ENCODE measurements at regions not wholly inside any gene's neighbourhood (a gene's known extent, or its start where the extent isn't known, plus 50 kb on each side); places are given as distances from the start of the nearest gene placed in this dataset.

DNA sequence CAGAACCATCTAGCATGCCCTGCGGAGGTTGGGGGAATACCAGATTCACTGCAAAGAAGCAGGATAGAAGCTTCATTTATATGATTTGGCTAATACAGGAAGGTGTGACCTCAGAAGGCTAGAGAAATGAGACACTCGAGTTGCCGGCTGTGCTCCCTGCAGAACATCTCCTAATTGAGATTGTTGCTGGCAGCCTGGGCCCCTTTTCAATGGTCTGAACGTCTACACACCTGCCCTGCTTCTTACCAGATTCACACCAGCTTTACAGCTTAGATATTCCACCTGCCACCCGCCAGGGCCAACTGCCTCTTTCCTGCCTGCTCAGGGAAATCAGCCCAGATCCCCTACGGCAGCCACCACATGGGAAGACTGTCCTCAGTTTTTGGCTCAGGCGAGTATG is 475.3 kb upstream of the AUTS2 start:
- Histone ChIP-seq H3K4me2 (ENCODE audit: low read length, poor library complexity, severe bottlenecking) (no peak overlapping the region), H2BK5ac (ENCODE audit: low read depth, low read length, poor library complexity, severe bottlenecking) (no peak overlapping the region), H3K4me3 (ENCODE audit: insufficient read depth in 1 of 2, low read depth in 1 of 2, low read length in 2 of 2) (no peak overlapping the region), H3K9me3 (ENCODE audit: control insufficient read depth, low read length) (peaks cover 3% of the 10 kb centered on the region), H2AFZ (ENCODE audit: low read depth, low read length) (no peak overlapping the region), H3K79me1 (replicated peaks; ENCODE audit: low read length, poor library complexity, severe bottlenecking) (no peaks in the 10 kb centered on the region), H3K9ac (ENCODE audit: low read length) (no peak overlapping the region), H3K14ac (ENCODE audit: low read length in 2 of 2) (no peak overlapping the region), H3K27ac (ENCODE audit: low read length, poor library complexity, severe bottlenecking) (no peak overlapping the region), H4K8ac (ENCODE audit: low read length) (no peak overlapping the region), H3K36me3 (ENCODE audit: control insufficient read depth in 1 of 2, insufficient read depth in 2 of 2, low read depth in 1 of 2, low read length in 2 of 2) (no peaks in the 10 kb centered on the region), H3K18ac (ENCODE audit: low read depth in 1 of 2, low read length in 2 of 2) (no peak overlapping the region), H4K91ac (ENCODE audit: low read length) (no peak overlapping the region), H2AK5ac (ENCODE audit: low read length, severe bottlenecking) (no peak overlapping the region), H3K23ac (ENCODE audit: low read length in 2 of 2) (no peak overlapping the region), H3K4me1 (ENCODE audit: control insufficient read depth, insufficient read depth, low read depth, low read length) (no peaks in the 10 kb centered on the region), H2BK120ac (ENCODE audit: low read depth, low read length) (no peak overlapping the region), H2BK12ac (ENCODE audit: low read length in 2 of 2) (no peak overlapping the region), H2BK15ac (ENCODE audit: low read depth, poor library complexity, severe bottlenecking) (no peak overlapping the region), H3K27me3 (ENCODE audit: control insufficient read depth in 1 of 2, insufficient read depth in 1 of 2, low read length in 2 of 2) (no peaks in the 10 kb centered on the region), H3K4ac (ENCODE audit: low read depth in 1 of 2, low read length in 2 of 2) (no peak overlapping the region)
- 79% methylated on average over 7 of the region's 7 CpGs for WGBS
- no peak for DNase-seq

DNA sequence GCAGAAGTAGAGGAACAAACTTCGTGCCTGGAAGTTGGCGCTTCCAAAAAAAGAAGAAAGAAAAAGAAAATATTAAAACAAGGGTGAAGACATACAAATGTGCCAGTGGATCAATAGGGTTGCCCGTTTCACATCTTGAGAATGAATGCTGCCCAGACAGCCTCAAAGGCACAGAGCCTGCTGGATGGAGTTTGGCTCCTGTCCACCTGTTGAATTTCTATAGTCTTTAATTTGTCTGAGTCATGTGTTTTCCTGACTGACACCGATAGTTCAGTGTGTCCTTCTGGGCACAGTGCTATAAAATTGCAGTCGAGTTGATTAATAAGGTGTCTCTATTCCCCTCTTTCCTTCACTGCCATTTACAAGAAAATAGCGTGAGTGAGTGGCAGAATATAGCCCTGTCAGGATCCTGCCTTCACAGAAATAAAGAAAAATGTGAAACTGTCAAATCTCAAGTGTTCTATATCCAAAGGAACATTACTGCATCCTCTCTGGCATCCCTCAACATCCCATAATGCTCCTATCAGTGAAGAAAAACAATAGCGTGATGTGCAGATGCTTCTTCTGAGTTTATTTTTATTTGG is 471.3 kb upstream of the AUTS2 start:
- H4K8ac ChIP-seq (ENCODE audit: low read length): no peak overlapping the region
- no peaks in the 10 kb centered on the region for H3K27me3 ChIP-seq (ENCODE audit: control insufficient read depth in 1 of 2, insufficient read depth in 1 of 2, low read length in 2 of 2)
- H2BK120ac ChIP-seq (ENCODE audit: low read depth, low read length): no peak overlapping the region
- H3K18ac ChIP-seq (ENCODE audit: low read depth in 1 of 2, low read length in 2 of 2): no peak overlapping the region
- no peak overlapping the region for H2AK5ac ChIP-seq (ENCODE audit: low read length, severe bottlenecking)
- no peak overlapping the region for H2BK12ac ChIP-seq (ENCODE audit: low read length in 2 of 2)
- no peak overlapping the region for H3K4ac ChIP-seq (ENCODE audit: low read depth in 1 of 2, low read length in 2 of 2)
- no peak overlapping the region for H3K27ac ChIP-seq (ENCODE audit: low read length, poor library complexity, severe bottlenecking)
- H2BK15ac ChIP-seq (ENCODE audit: low read depth, poor library complexity, severe bottlenecking): no peak overlapping the region
- H3K14ac ChIP-seq (ENCODE audit: low read length in 2 of 2): no peak overlapping the region
- no peak overlapping the region for H2BK5ac ChIP-seq (ENCODE audit: low read depth, low read length, poor library complexity, severe bottlenecking)
- peaks cover 8% of the 10 kb centered on the region for H3K9me3 ChIP-seq (ENCODE audit: control insufficient read depth, low read length)
- H3K79me1 ChIP-seq (replicated peaks; ENCODE audit: low read length, poor library complexity, severe bottlenecking): no peaks in the 10 kb centered on the region
- no peak overlapping the region for H3K9ac ChIP-seq (ENCODE audit: low read length)
- H2AFZ ChIP-seq (ENCODE audit: low read depth, low read length): no peak overlapping the region
- H3K4me2 ChIP-seq (ENCODE audit: low read length, poor library complexity, severe bottlenecking): no peak overlapping the region
- 84% methylated on average over 7 of the region's 7 CpGs for WGBS
- no peaks in the 10 kb centered on the region for H3K4me1 ChIP-seq (ENCODE audit: control insufficient read depth, insufficient read depth, low read depth, low read length)
- no peak overlapping the region for H3K4me3 ChIP-seq (ENCODE audit: insufficient read depth in 1 of 2, low read depth in 1 of 2, low read length in 2 of 2)
- DNase-seq: no peak
- no peak overlapping the region for H4K91ac ChIP-seq (ENCODE audit: low read length)
- no peak overlapping the region for H3K23ac ChIP-seq (ENCODE audit: low read length in 2 of 2)
- H3K36me3 ChIP-seq (ENCODE audit: control insufficient read depth in 1 of 2, insufficient read depth in 2 of 2, low read depth in 1 of 2, low read length in 2 of 2): no peaks in the 10 kb centered on the region

GRCh38 chr7:69129524-69129923 is 468.8 kb upstream of the AUTS2 start:
- no peak overlapping the region for H2AK5ac ChIP-seq (ENCODE audit: low read length, severe bottlenecking)
- DNase-seq: no peak
- no peak overlapping the region for H3K27ac ChIP-seq (ENCODE audit: low read length, poor library complexity, severe bottlenecking)
- no peak overlapping the region for H3K4ac ChIP-seq (ENCODE audit: low read depth in 1 of 2, low read length in 2 of 2)
- peaks cover 0 to 6% of the 10 kb centered on the region in 2 experiments for H3K27me3 ChIP-seq (ENCODE audit: control insufficient read depth in 1 of 2, insufficient read depth in 1 of 2, low read length in 2 of 2)
- no peak overlapping the region for H4K91ac ChIP-seq (ENCODE audit: low read length)
- no peak overlapping the region for H2BK12ac ChIP-seq (ENCODE audit: low read length in 2 of 2)
- no peak overlapping the region for H3K4me3 ChIP-seq (ENCODE audit: insufficient read depth in 1 of 2, low read depth in 1 of 2, low read length in 2 of 2)
- H3K4me2 ChIP-seq (ENCODE audit: low read length, poor library complexity, severe bottlenecking): no peak overlapping the region
- no peak overlapping the region for H3K18ac ChIP-seq (ENCODE audit: low read depth in 1 of 2, low read length in 2 of 2)
- H2AFZ ChIP-seq (ENCODE audit: low read depth, low read length): no peak overlapping the region
- no peak overlapping the region for H2BK15ac ChIP-seq (ENCODE audit: low read depth, poor library complexity, severe bottlenecking)
- peaks cover 8% of the 10 kb centered on the region for H3K9me3 ChIP-seq (ENCODE audit: control insufficient read depth, low read length)
- H2BK120ac ChIP-seq (ENCODE audit: low read depth, low read length): no peak overlapping the region
- no peak overlapping the region for H3K9ac ChIP-seq (ENCODE audit: low read length)
- no peak overlapping the region for H4K8ac ChIP-seq (ENCODE audit: low read length)
- no peak overlapping the region for H3K23ac ChIP-seq (ENCODE audit: low read length in 2 of 2)
- H3K4me1 ChIP-seq (ENCODE audit: control insufficient read depth, insufficient read depth, low read depth, low read length): no peaks in the 10 kb centered on the region
- H3K79me1 ChIP-seq (replicated peaks; ENCODE audit: low read length, poor library complexity, severe bottlenecking): no peaks in the 10 kb centered on the region
- H2BK5ac ChIP-seq (ENCODE audit: low read depth, low read length, poor library complexity, severe bottlenecking): no peak overlapping the region
- H3K14ac ChIP-seq (ENCODE audit: low read length in 2 of 2): no peak overlapping the region
- H3K36me3 ChIP-seq (ENCODE audit: control insufficient read depth in 1 of 2, insufficient read depth in 2 of 2, low read depth in 1 of 2, low read length in 2 of 2): no peaks in the 10 kb centered on the region
- 71% methylated on average over 4 of the region's 4 CpGs for WGBS

GRCh38 chr7:69129951-69130350 is 468.3 kb upstream of the AUTS2 start:
- 81% methylated on average over 6 of the region's 7 CpGs for WGBS
- no peak overlapping the region for H3K18ac ChIP-seq (ENCODE audit: low read depth in 1 of 2, low read length in 2 of 2)
- no peaks in the 10 kb centered on the region for H3K4me1 ChIP-seq (ENCODE audit: control insufficient read depth, insufficient read depth, low read depth, low read length)
- no peak overlapping the region for H2AFZ ChIP-seq (ENCODE audit: low read depth, low read length)
- H3K27ac ChIP-seq (ENCODE audit: low read length, poor library complexity, severe bottlenecking): no peak overlapping the region
- DNase-seq: no peak
- peaks cover 0 to 6% of the 10 kb centered on the region in 2 experiments for H3K27me3 ChIP-seq (ENCODE audit: control insufficient read depth in 1 of 2, insufficient read depth in 1 of 2, low read length in 2 of 2)
- H3K9ac ChIP-seq (ENCODE audit: low read length): no peak overlapping the region
- no peak overlapping the region for H2BK12ac ChIP-seq (ENCODE audit: low read length in 2 of 2)
- no peak overlapping the region for H4K91ac ChIP-seq (ENCODE audit: low read length)
- H4K8ac ChIP-seq (ENCODE audit: low read length): no peak overlapping the region
- no peak overlapping the region for H3K23ac ChIP-seq (ENCODE audit: low read length in 2 of 2)
- no peak overlapping the region for H2BK5ac ChIP-seq (ENCODE audit: low read depth, low read length, poor library complexity, severe bottlenecking)
- no peaks in the 10 kb centered on the region for H3K36me3 ChIP-seq (ENCODE audit: control insufficient read depth in 1 of 2, insufficient read depth in 2 of 2, low read depth in 1 of 2, low read length in 2 of 2)
- H3K79me1 ChIP-seq (replicated peaks; ENCODE audit: low read length, poor library complexity, severe bottlenecking): no peaks in the 10 kb centered on the region
- H3K14ac ChIP-seq (ENCODE audit: low read length in 2 of 2): no peak overlapping the region
- no peak overlapping the region for H3K4ac ChIP-seq (ENCODE audit: low read depth in 1 of 2, low read length in 2 of 2)
- H3K9me3 ChIP-seq (ENCODE audit: control insufficient read depth, low read length): peaks cover 12% of the 10 kb centered on the region
- no peak overlapping the region for H3K4me2 ChIP-seq (ENCODE audit: low read length, poor library complexity, severe bottlenecking)
- no peak overlapping the region for H2BK15ac ChIP-seq (ENCODE audit: low read depth, poor library complexity, severe bottlenecking)
- no peak overlapping the region for H3K4me3 ChIP-seq (ENCODE audit: insufficient read depth in 1 of 2, low read depth in 1 of 2, low read length in 2 of 2)
- H2BK120ac ChIP-seq (ENCODE audit: low read depth, low read length): no peak overlapping the region
- H2AK5ac ChIP-seq (ENCODE audit: low read length, severe bottlenecking): no peak overlapping the region
